ENCODE measurements at regions not wholly inside any gene's neighbourhood (a gene's known extent, or its start where the extent isn't known, plus 50 kb on each side); places are given as distances from the start of the nearest gene placed in this dataset.

DNA sequence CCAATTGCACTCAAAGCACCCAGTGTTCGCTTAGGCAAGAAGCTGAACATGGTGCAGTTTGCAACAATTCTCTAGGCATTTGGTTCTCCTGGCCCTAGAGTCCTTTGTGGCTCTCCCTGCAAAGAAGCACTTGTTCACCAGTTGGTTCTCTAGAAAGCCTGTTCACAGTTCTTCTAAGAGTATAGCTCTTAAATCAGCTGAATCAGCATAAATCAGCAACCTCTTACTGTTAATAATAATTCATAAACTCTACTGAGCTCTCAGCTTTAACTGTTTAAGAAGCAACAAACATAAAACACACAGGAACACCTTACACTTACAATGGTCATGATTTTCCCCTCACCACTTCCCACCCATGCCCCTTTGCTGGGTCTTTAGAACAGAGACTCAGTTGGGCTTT lies 56.8 kb upstream of the PPP2R3A start:
- Mint-ChIP-seq H3K4me3 (no peak overlapping the region), H3K9me3 (no peaks in the 10 kb centered on the region), H3K4me1 (ENCODE audit: low read depth) (no peaks in the 10 kb centered on the region), H3K27me3 (ENCODE audit: low read depth) (peaks cover 5% of the 10 kb centered on the region), H3K36me3 (ENCODE audit: insufficient read depth) (no peaks in the 10 kb centered on the region)
- ATAC-seq (no peak), DNase-seq (no peak)

DNA sequence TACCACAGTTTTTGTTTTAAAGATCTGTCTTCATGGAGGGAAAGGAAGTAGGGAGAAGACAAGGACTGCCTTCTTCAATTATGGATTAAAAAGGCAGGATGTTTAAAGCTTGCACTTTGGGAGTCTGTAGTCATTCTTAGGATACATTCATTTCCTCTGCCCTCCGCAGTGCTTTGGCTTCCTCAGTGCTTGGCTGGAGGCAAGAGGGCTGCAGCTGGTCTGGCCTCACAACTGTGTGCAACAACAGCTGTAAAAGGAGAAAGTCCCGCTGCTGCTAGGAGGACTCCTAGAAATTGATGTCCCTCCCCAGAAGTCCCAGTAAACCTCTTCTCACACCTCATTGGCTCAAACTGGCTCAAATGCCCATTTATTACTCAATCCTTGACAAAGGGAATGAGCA lies 54.4 kb upstream of the PPP2R3A start:
- no peak overlapping the region for H3K4me3 Mint-ChIP-seq
- DNase-seq (no peak), ATAC-seq (no peak)
- peaks cover 5% of the 10 kb centered on the region for H3K27me3 Mint-ChIP-seq (ENCODE audit: low read depth)
- H3K9me3 Mint-ChIP-seq, result no peaks in the 10 kb centered on the region
- H3K4me1 Mint-ChIP-seq (ENCODE audit: low read depth), result no peaks in the 10 kb centered on the region
- no peaks in the 10 kb centered on the region for H3K36me3 Mint-ChIP-seq (ENCODE audit: insufficient read depth)

DNA sequence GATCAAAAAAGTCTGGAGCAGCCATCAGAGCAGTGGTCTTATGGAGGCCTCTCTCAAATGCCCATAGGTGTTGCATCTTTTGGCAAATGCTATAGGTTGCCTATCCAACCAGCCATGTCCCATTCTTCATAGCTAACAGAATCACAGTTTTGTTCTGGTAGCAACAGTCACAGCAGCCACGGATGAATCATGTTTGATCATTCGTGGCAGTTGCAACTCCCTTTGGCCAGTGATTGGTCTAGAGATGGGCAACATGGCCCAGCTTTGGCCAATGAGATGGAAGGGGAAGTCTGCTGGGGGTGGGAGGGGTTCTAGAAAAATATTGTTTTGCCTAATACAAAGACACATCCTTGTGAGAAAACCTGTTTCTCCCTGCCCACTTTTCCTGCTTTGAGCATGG lies 50.3 kb upstream of the PPP2R3A start:
- no peaks in the 10 kb centered on the region for H3K4me1 Mint-ChIP-seq (ENCODE audit: low read depth)
- no peaks in the 10 kb centered on the region for H3K9me3 Mint-ChIP-seq
- DNase-seq, result no peak
- peaks cover 5% of the 10 kb centered on the region for H3K27me3 Mint-ChIP-seq (ENCODE audit: low read depth)
- no peak overlapping the region for H3K4me3 Mint-ChIP-seq
- ATAC-seq, result no peak
- H3K36me3 Mint-ChIP-seq (ENCODE audit: insufficient read depth), result no peaks in the 10 kb centered on the region
